DMS153 (cell line): ENCODE measurements at regions not wholly inside any gene's neighbourhood (a gene's known extent, or its start where the extent isn't known, plus 50 kb on each side); places are given as distances from the start of the nearest gene placed in this dataset.
"Not testable (repeated sequence)": the region's sequence is repeated elsewhere in the genome, so short reads cannot be mapped to it uniquely, and the experiment has no call there.

Experiments
- DNase-seq: peaks from one replicate; lab custom pipeline; 2025; lab: John Stamatoyannopoulos, UW

GRCh38 chr2:226327830-226328229 is 471.8 kb downstream of the IRS1 start:
- no peak for DNase-seq

GRCh38 chr2:226325526-226325925 is 474.1 kb downstream of the IRS1 start:
- DNase-seq = no peak

GRCh38 chr2:226320076-226320948 is 479.3 kb downstream of the IRS1 start:
- no peak for DNase-seq

GRCh38 chr2:226317970-226318369 is 481.6 kb downstream of the IRS1 start:
- no peak for DNase-seq

- no peak for DNase-seq
These were observed 486.6 kb downstream of the IRS1 start for GRCh38 chr2:226313060-226313459.

GRCh38 chr2:226312155-226312554 is 487.5 kb downstream of the IRS1 start:
- no peak for DNase-seq

GRCh38 chr2:226310146-226310545 is 489.5 kb downstream of the IRS1 start:
- DNase-seq = no peak

GRCh38 chr2:226308986-226309385 is 490.6 kb downstream of the IRS1 start:
- DNase-seq = no peak

- no peak for DNase-seq
These were observed 491.3 kb downstream of the IRS1 start for GRCh38 chr2:226308323-226308680.

GRCh38 chr2:226307487-226308322 is 491.9 kb downstream of the IRS1 start:
- DNase-seq = no peak

- no peak for DNase-seq
These were observed 492.7 kb downstream of the IRS1 start for GRCh38 chr2:226306969-226307368.

- DNase-seq = no peak
These were observed 495.3 kb downstream of the IRS1 start for GRCh38 chr2:226304308-226304707.

- no peak for DNase-seq
These were observed 495.9 kb downstream of the IRS1 start for GRCh38 chr2:226303707-226304106.

GRCh38 chr2:226300196-226300886 is 499.3 kb downstream of the IRS1 start:
- DNase-seq = no peak

GRCh38 chr2:226299771-226300170 is 499.8 kb downstream of the IRS1 start:
- no peak for DNase-seq

GRCh38 chr2:226295681-226296080 is 503.9 kb downstream of the IRS1 start:
- DNase-seq = no peak

- DNase-seq = no peak
These were observed 504.5 kb downstream of the IRS1 start for GRCh38 chr2:226295123-226295522.

GRCh38 chr2:226291281-226291680 is 508.3 kb downstream of the IRS1 start:
- DNase-seq = not testable (repeated sequence)

- DNase-seq = no peak
These were observed 512.7 kb downstream of the IRS1 start for GRCh38 chr2:226286916-226287315.

- no peak for DNase-seq
These were observed 515.8 kb downstream of the IRS1 start for GRCh38 chr2:226283796-226284195.

- no peak for DNase-seq
These were observed 517.5 kb downstream of the IRS1 start for GRCh38 chr2:226282151-226282550.

GRCh38 chr2:226280136-226280535 is 519.5 kb downstream of the IRS1 start:
- DNase-seq = not testable (repeated sequence)

- no peak for DNase-seq
These were observed 524.4 kb downstream of the IRS1 start for GRCh38 chr2:226275215-226275614.
